Dendritic cell treated with granulocyte-macrophage colony-stimulating factor and Interleukin-4, amounts not matched to agents 40 ng/mL and 50 ng/mL, for 4 days (primary cell): ENCODE measurements at regions not wholly inside any gene's neighbourhood (a gene's known extent, or its start where the extent isn't known, plus 50 kb on each side); places are given as distances from the start of the nearest gene placed in this dataset.

Experiments
- H3K27ac Mint-ChIP-seq: one replicate; pipeline ENCODE4 v1.8.0; 2022; ENCODE audit warnings: mild to moderate bottlenecking, mixed read lengths
- H3K27me3 Mint-ChIP-seq: one replicate; pipeline ENCODE4 v1.8.0; 2022; ENCODE audit warnings: mild to moderate bottlenecking, mixed read lengths
- H3K36me3 Mint-ChIP-seq: one replicate; pipeline ENCODE4 v1.8.0; 2022; ENCODE audit warnings: low read depth, mixed read lengths
- H3K4me1 Mint-ChIP-seq: one replicate; pipeline ENCODE4 v1.8.0; 2022; ENCODE audit warnings: low read depth, mixed read lengths
- H3K4me3 Mint-ChIP-seq: one replicate; pipeline ENCODE4 v1.8.0; 2022; ENCODE audit warnings: mild to moderate bottlenecking, moderate library complexity, mixed read lengths
- H3K9me3 Mint-ChIP-seq: one replicate; pipeline ENCODE4 v1.8.0; 2022; ENCODE audit warnings: mixed read lengths
- intact Hi-C: fragments of 100-400 bp; cut with micrococcal nuclease; formaldehyde crosslinking; loops from one replicate; pipeline ENCODE4 v1.15.0; 2022

DNA sequence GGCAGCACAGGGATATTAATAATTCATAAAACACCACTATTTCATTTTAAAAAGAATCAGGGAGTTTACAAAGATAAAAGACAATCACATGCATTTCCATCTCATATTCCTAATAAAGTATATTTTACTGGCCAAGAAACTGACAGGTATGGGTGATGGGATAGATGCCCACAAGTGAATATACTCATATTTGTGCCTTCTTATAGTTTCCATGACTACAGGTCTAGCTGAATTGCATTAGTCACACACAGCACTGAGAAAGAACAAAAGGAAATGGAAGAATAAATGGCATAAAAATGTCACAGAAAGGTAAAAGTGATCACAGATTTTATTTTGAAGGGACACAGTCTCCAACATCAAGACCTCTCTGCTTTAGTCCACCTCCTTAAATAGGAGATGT lies 193.5 kb downstream of the PLK2 start:
- Mint-ChIP-seq H3K27ac (no peak overlapping the region), H3K4me1 (no peaks in the 10 kb centered on the region), H3K27me3 (no peaks in the 10 kb centered on the region), H3K4me3 (no peak overlapping the region), H3K9me3 (peaks cover 5% of the 10 kb centered on the region), H3K36me3 (no peaks in the 10 kb centered on the region)
- intact Hi-C loops: no loop called here

DNA sequence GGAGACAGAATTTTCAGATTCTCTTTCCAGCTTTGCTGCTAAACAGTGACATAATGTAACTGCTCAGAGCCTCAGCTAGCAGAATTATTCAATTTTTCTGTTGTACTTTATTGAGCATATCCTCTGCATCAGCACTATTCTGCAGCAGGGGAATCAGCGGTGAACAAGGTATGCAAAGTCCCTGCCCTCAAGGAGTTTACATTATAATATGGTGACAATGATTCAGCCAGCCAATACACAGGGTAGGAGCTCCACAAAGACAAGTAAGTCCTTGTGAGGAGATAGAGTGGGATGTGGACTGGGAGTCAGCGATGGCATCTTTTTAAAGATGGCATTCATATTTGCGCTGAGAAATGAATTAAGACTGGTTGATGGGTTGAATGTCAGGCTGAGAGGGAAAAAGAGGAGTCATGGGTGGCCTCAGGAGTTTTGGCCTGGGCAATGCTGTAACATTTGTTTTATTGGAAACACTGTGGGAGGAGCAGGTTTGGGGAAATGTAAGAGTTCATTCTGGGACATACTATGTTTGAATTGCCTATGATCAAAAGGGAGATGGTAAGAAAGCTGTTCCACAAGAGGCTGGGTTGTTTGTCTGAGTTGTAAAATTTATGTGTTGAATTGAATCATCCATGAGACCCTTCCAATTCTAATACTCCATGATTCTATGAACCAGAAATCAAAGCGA lies 194.5 kb downstream of the PLK2 start:
- Mint-ChIP-seq H3K27ac (no peak overlapping the region), H3K36me3 (no peaks in the 10 kb centered on the region), H3K4me1 (no peaks in the 10 kb centered on the region), H3K27me3 (no peaks in the 10 kb centered on the region), H3K9me3 (peaks cover 5% of the 10 kb centered on the region), H3K4me3 (no peak overlapping the region)
- intact Hi-C loops: no loop called here

DNA sequence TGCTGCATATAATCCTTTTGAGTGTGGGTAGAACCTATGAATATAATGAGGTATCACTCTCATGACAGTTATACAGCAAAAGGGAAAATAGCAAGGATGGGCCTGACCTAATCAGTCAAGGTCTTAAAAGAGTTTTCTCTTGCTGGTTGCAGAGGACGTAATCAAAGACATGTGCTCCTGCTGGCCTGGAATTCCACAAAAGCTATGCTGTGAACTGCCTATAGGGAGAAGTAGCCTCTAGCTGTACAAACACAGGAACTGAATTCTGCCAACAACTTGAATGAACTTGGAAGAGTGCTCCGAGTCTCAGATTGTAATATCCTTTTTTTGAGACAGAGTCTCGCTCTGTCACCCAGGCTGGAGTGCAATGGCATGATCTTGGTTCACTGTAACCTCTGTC lies 195.6 kb downstream of the PLK2 start:
- intact Hi-C loops: no loop called here
- Mint-ChIP-seq H3K4me1 (no peaks in the 10 kb centered on the region), H3K27me3 (no peaks in the 10 kb centered on the region)

DNA sequence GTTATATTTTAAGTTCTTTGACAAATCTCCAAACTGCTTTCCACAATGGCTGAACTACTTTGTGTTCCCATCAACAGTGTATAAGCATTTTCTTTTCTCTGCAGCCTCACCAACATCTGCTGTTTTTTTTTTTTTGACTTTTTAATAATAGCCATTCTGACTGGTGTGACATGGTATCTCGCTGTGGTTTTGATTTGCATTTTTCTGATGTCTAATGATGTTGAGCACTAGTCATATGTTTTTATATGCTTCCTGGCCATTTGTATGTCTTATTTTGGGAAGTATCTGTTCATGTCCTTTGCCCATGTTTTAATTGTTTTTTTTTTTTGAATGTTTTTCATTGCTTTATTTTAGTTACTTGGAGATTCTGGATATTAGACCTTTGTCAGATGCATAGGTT lies 196.6 kb downstream of the PLK2 start:
- intact Hi-C loops: no loop called here

More for the DNA sequence above, 195.6 kb downstream of the PLK2 start:
- Mint-ChIP-seq H3K9me3 (peaks cover 4% of the 10 kb centered on the region), H3K36me3 (no peaks in the 10 kb centered on the region), H3K4me3 (no peak overlapping the region), H3K27ac (no peak overlapping the region)

DNA sequence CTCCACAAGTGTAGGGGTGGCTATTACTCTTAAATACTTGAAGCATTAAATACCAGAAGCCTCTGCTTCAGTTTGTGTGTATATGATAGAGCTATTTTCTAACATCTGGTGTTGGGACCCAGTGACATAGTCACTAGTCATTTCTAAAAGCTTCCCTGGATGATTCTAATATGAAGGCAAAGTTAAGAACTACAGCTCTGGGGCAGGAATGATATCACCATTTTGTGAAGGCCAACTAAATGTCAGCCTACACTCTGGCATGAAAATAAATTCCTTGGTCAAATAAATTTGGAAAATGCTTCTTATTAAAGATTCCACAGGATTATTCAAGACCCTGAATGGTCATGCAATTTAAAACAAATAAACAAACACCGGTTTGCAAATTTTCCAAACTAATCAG lies 197.7 kb downstream of the PLK2 start:
- no peak overlapping the region for H3K4me3 Mint-ChIP-seq
- no peaks in the 10 kb centered on the region for H3K36me3 Mint-ChIP-seq
- no peaks in the 10 kb centered on the region for H3K27me3 Mint-ChIP-seq
- intact Hi-C loops: no loop called here
- H3K9me3 Mint-ChIP-seq: no peaks in the 10 kb centered on the region
- no peaks in the 10 kb centered on the region for H3K4me1 Mint-ChIP-seq
- no peak overlapping the region for H3K27ac Mint-ChIP-seq

More for the DNA sequence above, 196.6 kb downstream of the PLK2 start:
- Mint-ChIP-seq H3K27me3 (no peaks in the 10 kb centered on the region), H3K4me1 (no peaks in the 10 kb centered on the region), H3K36me3 (no peaks in the 10 kb centered on the region), H3K9me3 (no peaks in the 10 kb centered on the region), H3K27ac (no peak overlapping the region), H3K4me3 (no peak overlapping the region)

DNA sequence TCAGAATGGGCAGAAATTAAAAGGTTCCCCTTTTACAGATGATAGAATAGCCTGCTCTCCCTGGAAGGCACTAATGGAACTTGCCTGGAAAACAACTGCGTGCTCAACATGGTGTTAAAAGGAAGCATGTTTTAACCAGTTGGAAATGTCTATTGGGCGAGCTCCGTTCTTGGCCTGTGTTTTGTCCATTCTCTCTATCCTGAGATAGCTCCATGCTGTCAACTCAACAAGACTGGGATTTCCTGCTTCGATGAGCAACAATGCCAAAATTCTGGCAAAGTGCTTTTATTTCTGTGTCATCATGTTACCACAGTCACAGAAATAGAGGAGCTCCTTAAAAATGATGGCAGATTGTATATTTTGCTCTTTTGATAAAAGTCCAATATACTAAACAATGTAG lies 198.3 kb downstream of the PLK2 start:
- no peaks in the 10 kb centered on the region for H3K27me3 Mint-ChIP-seq
- intact Hi-C loops: no loop called here
- H3K36me3 Mint-ChIP-seq: no peaks in the 10 kb centered on the region

DNA sequence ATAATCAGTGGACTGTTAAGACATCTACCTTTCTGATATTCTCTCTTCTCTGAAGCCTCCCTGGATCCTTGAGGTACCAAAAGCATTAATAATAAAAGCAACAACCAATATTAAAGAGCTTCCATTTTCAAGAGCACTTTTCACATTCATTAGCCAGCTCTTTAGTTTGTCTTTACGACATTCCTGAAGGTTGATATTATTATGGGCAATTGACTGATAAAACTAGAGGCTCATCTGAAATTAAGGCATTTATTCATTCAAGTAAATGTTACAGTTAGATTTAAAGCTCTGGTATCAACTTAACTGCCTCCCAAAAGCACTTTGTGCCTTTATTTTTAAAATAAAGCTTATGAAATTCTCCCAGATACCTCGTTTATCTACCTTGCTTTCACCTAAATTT lies 199.6 kb downstream of the PLK2 start:
- intact Hi-C loops: no loop called here
- Mint-ChIP-seq H3K27me3 (no peaks in the 10 kb centered on the region), H3K27ac (no peak overlapping the region), H3K36me3 (no peaks in the 10 kb centered on the region), H3K4me3 (no peak overlapping the region), H3K9me3 (no peaks in the 10 kb centered on the region), H3K4me1 (no peaks in the 10 kb centered on the region)

More for the DNA sequence above, 198.3 kb downstream of the PLK2 start:
- Mint-ChIP-seq H3K4me3 (no peak overlapping the region), H3K4me1 (no peaks in the 10 kb centered on the region), H3K27ac (no peak overlapping the region), H3K9me3 (no peaks in the 10 kb centered on the region)

DNA sequence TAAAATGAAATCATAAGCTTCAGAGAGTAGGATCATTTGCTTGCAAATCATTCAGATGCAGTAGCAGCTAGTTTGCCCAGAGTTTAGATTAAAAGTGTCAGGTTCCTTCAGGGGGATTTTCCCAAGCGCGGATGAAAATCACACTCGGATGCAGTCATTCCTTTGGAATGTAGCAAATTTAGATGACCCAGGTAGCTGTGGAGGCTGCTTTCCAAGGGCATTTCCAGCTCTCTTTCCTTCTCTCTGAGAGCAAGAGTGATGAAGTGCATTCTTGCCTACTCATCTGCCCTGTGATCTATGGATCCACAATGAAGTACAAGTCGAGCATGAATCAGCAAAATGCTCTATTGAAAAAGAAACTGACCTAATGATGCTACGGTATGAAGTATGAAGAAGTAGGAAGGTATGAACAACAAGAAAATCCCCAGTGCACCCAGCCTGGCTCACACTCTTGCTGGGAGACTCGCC lies 200.2 kb downstream of the PLK2 start:
- Mint-ChIP-seq H3K27ac (no peak overlapping the region), H3K9me3 (no peaks in the 10 kb centered on the region), H3K36me3 (no peaks in the 10 kb centered on the region), H3K27me3 (no peaks in the 10 kb centered on the region), H3K4me3 (no peak overlapping the region), H3K4me1 (no peaks in the 10 kb centered on the region)
- intact Hi-C loops: no loop called here

DNA sequence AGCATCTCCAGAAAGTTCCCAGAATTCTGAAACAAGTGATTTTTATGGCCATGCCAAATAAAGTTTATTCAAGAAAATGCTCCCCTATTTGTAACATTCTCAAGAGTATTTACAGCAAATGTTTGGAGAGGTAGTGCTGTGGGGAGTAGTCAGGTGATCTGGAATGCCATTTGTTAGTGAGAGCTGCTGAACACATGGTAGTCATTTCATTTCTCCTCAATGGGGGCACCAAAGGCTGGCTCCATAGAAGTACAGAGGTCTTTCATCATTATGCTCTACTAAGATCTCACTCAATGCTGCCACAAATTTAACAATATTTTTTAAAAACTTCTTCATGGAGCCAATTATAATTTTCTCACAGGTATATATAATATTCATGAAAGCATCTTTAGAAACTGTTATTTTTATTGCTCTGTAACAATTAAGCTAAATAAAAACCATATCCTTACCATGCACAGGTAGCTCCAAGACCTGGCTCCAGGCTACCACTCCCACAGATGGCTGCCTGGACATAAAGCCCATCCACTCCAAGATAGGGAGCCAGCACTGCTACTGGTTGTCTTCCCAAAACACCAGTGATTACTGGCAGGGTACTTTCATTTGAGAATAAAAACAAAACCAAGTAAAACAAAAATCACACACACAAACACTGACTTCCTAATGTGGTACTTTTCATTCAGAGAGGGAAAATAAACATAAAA lies 200.8 kb downstream of the PLK2 start:
- H3K4me1 Mint-ChIP-seq: no peaks in the 10 kb centered on the region
- no peak overlapping the region for H3K27ac Mint-ChIP-seq
- H3K27me3 Mint-ChIP-seq: no peaks in the 10 kb centered on the region
- H3K4me3 Mint-ChIP-seq: no peak overlapping the region
- intact Hi-C loops: no loop called here
- no peaks in the 10 kb centered on the region for H3K9me3 Mint-ChIP-seq
- no peaks in the 10 kb centered on the region for H3K36me3 Mint-ChIP-seq

DNA sequence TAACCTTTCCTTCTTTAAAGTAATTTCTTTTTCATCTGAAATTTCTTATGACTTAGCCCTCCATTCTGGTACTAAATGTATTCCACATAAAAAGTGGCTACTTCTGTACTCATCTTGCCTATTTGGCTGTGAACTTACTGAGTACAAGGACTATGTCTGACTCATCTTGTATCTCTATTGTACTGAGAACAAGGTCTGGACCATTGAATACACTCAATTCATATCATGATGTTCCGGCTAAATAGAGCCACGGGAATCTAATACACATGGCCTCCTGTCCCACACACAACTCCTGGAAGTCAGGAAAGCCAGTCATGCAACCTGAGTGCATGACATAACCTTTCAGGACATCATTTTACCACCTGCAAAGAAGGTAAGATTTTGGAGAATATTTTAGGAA lies 203.9 kb downstream of the PLK2 start:
- H3K4me3 Mint-ChIP-seq: no peak overlapping the region
- no peak overlapping the region for H3K27ac Mint-ChIP-seq
- intact Hi-C loops: no loop called here
- no peaks in the 10 kb centered on the region for H3K4me1 Mint-ChIP-seq
- H3K9me3 Mint-ChIP-seq: no peaks in the 10 kb centered on the region
- H3K36me3 Mint-ChIP-seq: no peaks in the 10 kb centered on the region
- H3K27me3 Mint-ChIP-seq: no peaks in the 10 kb centered on the region

DNA sequence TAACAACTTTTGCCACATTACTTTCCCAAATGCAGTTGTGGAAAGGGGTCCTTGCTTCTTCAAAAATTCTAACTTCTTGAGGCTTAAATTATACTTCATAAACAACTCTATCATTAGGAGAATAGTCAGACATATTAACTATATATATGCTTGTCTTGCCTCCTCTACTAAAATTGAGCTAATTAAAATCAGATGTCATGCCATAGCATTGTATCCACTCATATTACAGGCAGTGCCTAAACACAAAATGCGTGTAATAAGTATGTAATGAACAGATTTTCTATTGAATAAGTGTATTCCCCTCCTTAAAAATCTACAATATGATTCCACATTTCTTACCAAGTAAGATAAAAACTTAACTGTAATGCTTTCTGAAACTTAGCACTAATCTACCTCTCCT lies 204.5 kb downstream of the PLK2 start:
- H3K4me3 Mint-ChIP-seq: no peak overlapping the region
- no peak overlapping the region for H3K27ac Mint-ChIP-seq
- intact Hi-C loops: no loop called here

DNA sequence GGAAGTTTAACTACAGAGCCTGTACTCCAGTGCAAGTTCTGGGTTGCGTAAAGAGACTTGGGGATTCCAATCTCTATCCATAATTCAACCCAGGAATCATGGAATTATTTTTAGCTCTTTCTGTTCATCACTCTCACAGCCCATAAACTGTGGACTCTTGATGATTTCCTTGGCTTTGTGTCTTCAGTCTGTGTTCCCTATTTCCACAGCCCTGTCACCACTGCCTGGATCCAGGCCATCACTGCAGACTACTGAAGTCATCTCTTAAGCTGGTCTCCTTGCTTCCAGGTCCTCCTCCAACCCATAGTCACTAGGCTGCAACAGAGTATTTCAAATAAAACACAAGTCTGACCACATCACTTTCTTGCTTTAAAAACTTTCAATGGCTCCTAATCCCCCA lies 211.7 kb downstream of the PLK2 start:
- no peaks in the 10 kb centered on the region for H3K27me3 Mint-ChIP-seq
- no peaks in the 10 kb centered on the region for H3K9me3 Mint-ChIP-seq
- H3K4me1 Mint-ChIP-seq: peaks cover 14% of the 10 kb centered on the region
- intact Hi-C loops: no loop called here
- H3K4me3 Mint-ChIP-seq: no peak overlapping the region
- H3K36me3 Mint-ChIP-seq: no peaks in the 10 kb centered on the region
- no peak overlapping the region for H3K27ac Mint-ChIP-seq

More for the DNA sequence above, 204.5 kb downstream of the PLK2 start:
- Mint-ChIP-seq H3K9me3 (no peaks in the 10 kb centered on the region), H3K27me3 (no peaks in the 10 kb centered on the region), H3K4me1 (no peaks in the 10 kb centered on the region), H3K36me3 (no peaks in the 10 kb centered on the region)

DNA sequence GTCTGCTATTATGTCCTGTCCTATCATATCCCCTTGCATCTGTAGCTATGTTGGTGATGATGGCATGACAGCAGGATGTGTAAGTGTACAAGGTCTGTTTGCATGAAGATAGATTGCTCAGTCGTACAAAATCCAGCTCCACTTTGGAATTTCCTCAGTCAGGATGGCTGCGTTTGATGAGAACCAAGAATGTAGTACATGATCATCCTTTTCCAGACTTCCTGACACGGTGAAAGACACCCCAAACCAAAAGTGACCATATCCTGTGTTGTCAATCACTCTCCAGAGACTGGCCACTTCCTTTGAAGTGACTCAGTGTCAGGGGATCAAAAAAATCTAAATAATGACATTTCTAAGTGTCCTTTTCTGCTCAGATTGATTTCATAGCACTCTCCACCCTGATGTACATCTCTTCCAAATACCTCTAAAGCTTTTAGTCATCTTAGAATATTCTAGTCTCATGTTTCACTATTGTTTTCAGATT lies 213.4 kb downstream of the PLK2 start:
- intact Hi-C loops: no loop called here
- Mint-ChIP-seq H3K27ac (no peak overlapping the region), H3K27me3 (no peaks in the 10 kb centered on the region), H3K4me1 (peaks cover 14% of the 10 kb centered on the region), H3K4me3 (no peak overlapping the region), H3K9me3 (peaks cover 16% of the 10 kb centered on the region), H3K36me3 (no peaks in the 10 kb centered on the region)

DNA sequence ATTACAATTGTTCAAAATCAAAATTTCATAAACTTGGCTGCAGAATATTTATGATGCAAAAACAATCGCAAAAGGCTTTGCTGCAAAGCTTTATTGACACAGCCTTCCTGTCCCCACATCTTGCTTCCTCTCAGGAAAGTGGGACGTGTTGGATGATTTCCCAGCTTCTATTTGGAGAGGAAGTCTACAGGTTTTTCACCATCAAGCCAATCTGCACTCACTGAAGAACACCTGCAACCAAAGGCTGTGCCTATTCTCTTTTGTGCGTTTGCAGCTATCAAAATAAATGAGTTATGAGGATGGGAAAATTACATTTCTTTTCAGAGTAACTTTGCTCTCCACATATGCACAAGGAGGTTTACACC lies 214.4 kb downstream of the PLK2 start:
- no peaks in the 10 kb centered on the region for H3K36me3 Mint-ChIP-seq
- peaks cover 17% of the 10 kb centered on the region for H3K9me3 Mint-ChIP-seq
- no peak overlapping the region for H3K4me3 Mint-ChIP-seq
- intact Hi-C loops: no loop called here
- no peaks in the 10 kb centered on the region for H3K27me3 Mint-ChIP-seq
- H3K27ac Mint-ChIP-seq: no peak overlapping the region
- H3K4me1 Mint-ChIP-seq: peaks cover 14% of the 10 kb centered on the region
